ENCODE measurements at regions not wholly inside any gene's neighbourhood (a gene's known extent, or its start where the extent isn't known, plus 50 kb on each side); places are given as distances from the start of the nearest gene placed in this dataset.
"Not testable (repeated sequence)": the region's sequence is repeated elsewhere in the genome, so short reads cannot be mapped to it uniquely, and the experiment has no call there.

- no peak for DNase-seq (ENCODE audit: low read depth)
Observed at GRCh38 chr7:23938215-23938614, 228.2 kb downstream of the STK31 start.

- peak; percentile 63 for DNase-seq (ENCODE audit: low read depth)
Observed at GRCh38 chr7:23938937-23939552, 229.0 kb downstream of the STK31 start.

GRCh38 chr7:23939747-23940146 lies 229.7 kb downstream of the STK31 start:
- DNase-seq (ENCODE audit: low read depth): not testable (repeated sequence)

GRCh38 chr7:23941551-23941950 lies 231.5 kb downstream of the STK31 start:
- no peak for DNase-seq (ENCODE audit: low read depth)

GRCh38 chr7:23942032-23942431 lies 232.0 kb downstream of the STK31 start:
- DNase-seq (ENCODE audit: low read depth): no peak

GRCh38 chr7:23944131-23944530 lies 234.1 kb downstream of the STK31 start:
- no peak for DNase-seq (ENCODE audit: low read depth)

GRCh38 chr7:23945472-23945871 lies 235.5 kb downstream of the STK31 start:
- no peak for DNase-seq (ENCODE audit: low read depth)

GRCh38 chr7:23955145-23955544 lies 245.1 kb downstream of the STK31 start:
- peak; percentile 85 for DNase-seq (ENCODE audit: low read depth)

- peak; percentile 46 for DNase-seq (ENCODE audit: low read depth)
Observed at GRCh38 chr7:23955600-23956149, 245.7 kb downstream of the STK31 start.

GRCh38 chr7:23956772-23957576 lies 247.0 kb downstream of the STK31 start:
- peak; percentile 70 for DNase-seq (ENCODE audit: low read depth)

- no peak for DNase-seq (ENCODE audit: low read depth)
Observed at GRCh38 chr7:23959821-23960220, 249.8 kb downstream of the STK31 start.

GRCh38 chr7:23960361-23960760 lies 250.3 kb downstream of the STK31 start:
- DNase-seq (ENCODE audit: low read depth): no peak

GRCh38 chr7:23963461-23964165 lies 253.6 kb downstream of the STK31 start:
- no peak for DNase-seq (ENCODE audit: low read depth)

GRCh38 chr7:23964715-23965114 lies 254.7 kb downstream of the STK31 start:
- no peak for DNase-seq (ENCODE audit: low read depth)

GRCh38 chr7:23965296-23965695 lies 255.3 kb downstream of the STK31 start:
- DNase-seq (ENCODE audit: low read depth): peak; percentile 20

- no peak for DNase-seq (ENCODE audit: low read depth)
Observed at GRCh38 chr7:23966941-23967340, 256.9 kb downstream of the STK31 start.

GRCh38 chr7:23967949-23968599 lies 258.1 kb downstream of the STK31 start:
- DNase-seq (ENCODE audit: low read depth): peak; percentile 36

- DNase-seq (ENCODE audit: low read depth): peak; percentile 49
Observed at GRCh38 chr7:23968791-23969190, 258.8 kb downstream of the STK31 start.

GRCh38 chr7:23969443-23969842 lies 259.4 kb downstream of the STK31 start:
- DNase-seq (ENCODE audit: low read depth): no peak

- DNase-seq (ENCODE audit: low read depth): peak; percentile 42
Observed at GRCh38 chr7:23970193-23970592, 260.2 kb downstream of the STK31 start.

- DNase-seq (ENCODE audit: low read depth): peak; percentile 91
Observed at GRCh38 chr7:23971031-23971430, 261.0 kb downstream of the STK31 start.

- peak; percentile 47 for DNase-seq (ENCODE audit: low read depth)
Observed at GRCh38 chr7:23972057-23972456, 262.0 kb downstream of the STK31 start.

Data from M059J (cell line).